GM21526 (cell line): ENCODE measurements at regions not wholly inside any gene's neighbourhood (a gene's known extent, or its start where the extent isn't known, plus 50 kb on each side); places are given as distances from the start of the nearest gene placed in this dataset.

Experiments
- ATAC-seq: cut with Tn5 transposase; IDR thresholded peaks from one replicate; pipeline ENCODE4 v1.9.1; 2021; ENCODE audit warnings: moderate library complexity; ENCODE audit not compliant: unreplicated experiment, low FRiP score

DNA sequence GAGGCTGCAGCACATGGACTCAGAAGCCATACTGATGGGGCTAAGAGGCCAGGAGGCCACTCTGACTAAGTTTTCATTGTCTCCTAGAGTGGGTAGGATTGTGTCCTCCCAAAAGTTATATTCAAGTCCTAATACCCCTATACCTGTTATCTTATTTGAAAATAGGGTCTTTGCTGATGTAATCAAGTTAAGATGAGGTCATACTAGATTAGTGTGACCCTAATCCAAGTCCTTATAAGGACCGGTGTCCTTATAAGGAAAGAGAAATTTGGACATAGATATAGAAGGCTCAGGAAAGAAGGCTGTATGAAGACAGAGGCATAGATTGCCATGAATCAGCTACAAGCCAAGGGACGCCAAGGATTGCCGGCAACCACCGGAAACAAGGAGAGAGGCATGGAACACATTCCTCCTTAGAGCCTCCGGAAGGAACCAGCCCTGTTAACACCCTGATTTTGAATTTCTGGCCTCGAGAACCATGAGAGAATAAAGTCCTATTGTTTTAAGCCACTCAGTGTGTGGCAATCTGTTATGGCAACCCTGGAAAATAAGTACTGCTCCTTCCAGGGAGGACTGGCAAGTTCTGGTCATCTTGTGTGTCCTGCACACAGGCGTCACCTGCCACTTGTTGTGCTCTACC lies 157.0 kb downstream of the EMX2 start:
- ATAC-seq, result no peak

DNA sequence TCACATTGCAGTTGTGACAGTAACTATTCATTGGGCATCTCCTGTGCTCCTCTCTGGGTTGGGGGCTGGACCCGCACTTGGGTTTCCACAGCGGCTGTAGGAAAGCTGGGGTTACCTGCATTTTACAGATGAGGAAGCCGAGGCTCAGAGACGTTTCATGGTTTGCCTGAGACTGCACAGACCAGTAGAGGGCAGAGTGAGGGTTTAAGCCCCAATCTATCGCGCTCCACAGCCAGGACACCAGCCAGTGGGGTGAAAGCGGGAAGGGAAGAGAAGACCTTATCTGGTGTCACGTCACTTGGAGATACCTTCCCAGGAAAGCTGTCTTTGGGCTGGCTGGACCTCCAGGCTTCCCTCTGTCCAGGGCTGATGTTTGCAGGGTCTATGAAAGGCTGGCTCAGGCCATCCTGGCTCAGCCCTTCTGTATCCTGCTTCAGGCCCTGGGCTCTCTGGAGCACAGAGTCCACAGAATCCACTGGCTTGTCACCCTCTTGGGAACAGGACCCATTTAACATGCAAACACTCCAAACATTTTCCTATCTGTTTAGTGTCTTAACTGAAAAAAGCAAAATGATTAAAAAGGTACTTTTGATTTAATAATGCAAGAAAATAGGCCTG lies 167.7 kb downstream of the EMX2 start:
- ATAC-seq, result no peak

- ATAC-seq, result no peak
Observed at GRCh38 chr10:117716889-117717288, 174.3 kb downstream of the EMX2 start.

GRCh38 chr10:117718986-117719920 lies 176.7 kb downstream of the EMX2 start:
- no peak for ATAC-seq

DNA sequence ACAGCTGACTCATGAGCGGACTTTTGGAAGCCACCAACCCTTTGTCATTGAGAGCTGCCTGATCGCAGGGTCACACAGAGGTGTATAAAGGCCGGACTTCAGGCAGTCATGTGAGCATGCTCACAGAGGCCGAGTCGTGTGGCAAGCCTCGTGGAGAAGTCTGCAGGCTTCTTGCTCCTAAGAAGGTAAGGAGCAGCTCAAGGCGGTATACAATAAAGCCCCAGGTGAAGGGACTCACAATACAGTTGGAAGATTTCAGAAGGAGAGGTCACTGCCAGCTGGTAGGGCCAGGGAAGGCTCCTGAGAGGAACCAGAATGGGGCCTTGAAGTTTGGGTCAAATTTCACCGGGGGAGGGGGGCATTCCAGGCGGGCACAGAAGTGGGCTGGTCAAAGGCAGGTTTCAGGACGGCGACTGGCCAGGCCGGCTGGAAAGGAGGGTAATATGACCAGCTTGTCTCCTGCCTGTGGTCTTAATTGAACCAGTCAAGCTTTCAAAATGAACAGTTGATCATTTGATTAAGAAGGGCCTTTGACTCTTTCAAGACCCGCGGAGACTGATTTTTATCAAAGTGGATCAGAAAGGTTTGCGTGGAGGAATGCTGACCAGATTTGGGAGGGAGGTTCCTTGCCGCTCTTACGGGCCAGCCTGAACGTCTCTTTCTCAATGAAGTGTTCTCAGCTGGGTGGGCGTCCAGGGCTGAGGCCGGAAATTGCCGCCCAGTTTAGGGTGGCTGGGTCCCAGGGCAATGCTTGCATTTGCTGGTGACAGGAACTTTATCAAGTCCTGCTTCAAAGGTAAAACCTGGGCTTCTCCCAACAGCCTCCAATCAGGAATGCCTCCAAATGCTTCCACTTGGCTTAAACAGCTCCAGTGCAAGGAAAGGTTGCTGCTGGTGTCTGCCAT lies 178.6 kb downstream of the EMX2 start:
- no peak for ATAC-seq

GRCh38 chr10:117721873-117722272 lies 179.3 kb downstream of the EMX2 start:
- ATAC-seq, result no peak

GRCh38 chr10:117723343-117723742 lies 180.8 kb downstream of the EMX2 start:
- ATAC-seq, result no peak

DNA sequence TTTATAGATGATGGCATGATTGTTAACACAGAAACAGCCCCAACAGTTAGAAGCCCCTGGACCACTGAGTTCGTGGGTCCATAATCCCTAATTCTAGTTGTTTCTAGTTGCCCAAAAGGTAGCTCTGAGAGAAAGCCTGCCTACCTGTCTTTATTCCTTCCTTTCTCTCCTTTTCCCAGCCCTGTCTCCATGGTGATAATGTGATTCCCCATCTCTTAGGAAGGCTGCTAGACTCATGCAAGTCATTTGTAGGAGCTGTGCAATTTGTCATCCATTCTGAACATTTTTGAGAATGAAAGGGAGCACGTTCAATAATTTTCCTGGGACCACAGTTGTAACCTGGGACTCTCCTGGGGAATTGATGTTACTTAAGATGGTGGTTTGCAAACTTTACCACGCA lies 183.4 kb downstream of the EMX2 start:
- no peak for ATAC-seq

GRCh38 chr10:117726596-117727295 lies 184.2 kb downstream of the EMX2 start:
- ATAC-seq, result no peak

DNA sequence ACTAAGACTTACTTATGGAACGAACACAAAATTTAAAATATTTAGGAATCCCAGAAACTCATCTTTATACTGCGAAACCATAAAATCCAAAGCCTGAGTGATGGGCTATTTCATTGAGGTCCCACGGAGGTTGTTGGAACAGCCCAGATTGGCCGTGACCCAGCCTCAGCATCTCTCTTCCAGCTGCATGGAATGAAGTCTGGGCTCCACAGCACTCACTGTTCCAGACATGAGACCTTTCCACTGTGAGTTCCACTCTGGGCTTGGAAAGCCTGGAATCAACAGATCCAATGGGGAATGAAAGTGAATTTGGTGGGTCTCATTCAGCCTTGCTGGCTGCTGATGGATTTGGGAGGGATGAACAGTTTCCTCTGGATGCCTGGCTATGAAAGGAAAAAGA lies 184.9 kb downstream of the EMX2 start:
- ATAC-seq, result no peak

- ATAC-seq, result no peak
Observed at GRCh38 chr10:117728087-117728486, 185.5 kb downstream of the EMX2 start.

GRCh38 chr10:117729156-117729555 lies 186.6 kb downstream of the EMX2 start:
- no peak for ATAC-seq

- no peak for ATAC-seq
Observed at GRCh38 chr10:117731121-117731791, 188.7 kb downstream of the EMX2 start.

GRCh38 chr10:117734731-117735405 lies 192.3 kb downstream of the EMX2 start:
- ATAC-seq, result no peak

GRCh38 chr10:117736655-117737054 lies 194.1 kb downstream of the EMX2 start:
- ATAC-seq, result no peak

- ATAC-seq, result no peak
Observed at GRCh38 chr10:117740088-117740487, 197.5 kb downstream of the EMX2 start.

DNA sequence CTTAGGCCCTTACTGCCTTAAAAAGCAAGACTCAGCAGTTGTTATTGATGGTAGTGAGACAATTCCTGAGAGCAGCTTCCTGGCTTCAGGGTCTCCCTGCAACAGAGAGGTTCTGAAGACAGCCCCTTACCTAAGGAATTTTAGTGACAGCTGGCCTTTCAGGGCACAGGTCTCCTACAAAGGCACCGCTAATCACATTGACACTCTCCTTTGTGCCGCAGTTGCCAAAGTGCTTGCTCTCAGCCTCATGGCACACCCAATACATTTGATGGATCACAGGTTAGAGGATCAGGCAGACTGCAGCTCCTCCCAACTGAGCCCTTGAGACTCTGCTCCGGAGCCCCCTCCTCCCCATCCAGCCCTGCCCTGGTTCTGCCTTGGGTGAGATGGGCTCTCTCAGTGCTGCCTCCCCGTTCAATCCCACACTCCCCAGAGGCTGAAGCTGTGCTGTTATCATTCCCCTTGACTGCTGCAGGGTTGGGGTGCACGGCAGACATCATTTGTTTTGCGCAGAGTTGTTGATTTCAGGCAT lies 198.2 kb downstream of the EMX2 start:
- ATAC-seq, result no peak

GRCh38 chr10:117741524-117741923 lies 199.0 kb downstream of the EMX2 start:
- no peak for ATAC-seq

GRCh38 chr10:117743509-117743908 lies 201.0 kb downstream of the EMX2 start:
- ATAC-seq, result no peak
